ENCODE measurements at regions not wholly inside any gene's neighbourhood (a gene's known extent, or its start where the extent isn't known, plus 50 kb on each side); places are given as distances from the start of the nearest gene placed in this dataset.
"Not testable (repeated sequence)": the region's sequence is repeated elsewhere in the genome, so short reads cannot be mapped to it uniquely, and the experiment has no call there.

DNA sequence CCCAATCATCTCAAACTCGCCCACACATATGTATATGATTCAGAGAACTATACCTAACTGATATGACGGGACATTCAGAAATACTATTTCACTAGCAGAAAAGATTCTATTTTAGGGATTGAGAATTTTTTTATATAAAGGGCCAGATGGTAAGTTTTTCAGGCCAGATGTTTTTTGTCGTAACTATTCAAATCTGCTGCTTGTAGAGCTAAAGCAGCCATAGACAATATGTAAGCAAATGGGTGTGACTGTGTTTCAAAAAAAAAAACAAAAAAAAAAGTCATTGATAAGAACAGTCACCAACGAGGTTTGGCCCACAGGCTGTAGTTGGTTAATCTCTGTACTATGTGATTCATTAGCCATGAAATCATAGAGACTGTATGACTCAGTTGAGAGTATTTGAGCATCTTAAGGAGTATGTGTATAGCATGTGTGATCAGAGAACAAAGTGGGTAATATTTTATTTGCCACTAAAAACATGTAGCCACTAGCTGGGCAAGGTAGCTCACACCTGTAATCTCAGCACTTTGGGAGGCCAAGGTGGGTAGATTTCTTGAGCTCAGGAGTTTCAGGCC is 2724.7 kb downstream of the PCDH9 start:
- Histone ChIP-seq H3K27me3 (replicated peaks; ENCODE audit: control insufficient read depth, insufficient read depth, low read length) (no peaks in the 10 kb centered on the region), H3K4me3 (replicated peaks; ENCODE audit: low read depth, low read length) (no peak overlapping the region), H3K36me3 (ENCODE audit: control insufficient read depth, insufficient read depth, low read length) (no peaks in the 10 kb centered on the region)
- TF ChIP-seq, protein P1, sequence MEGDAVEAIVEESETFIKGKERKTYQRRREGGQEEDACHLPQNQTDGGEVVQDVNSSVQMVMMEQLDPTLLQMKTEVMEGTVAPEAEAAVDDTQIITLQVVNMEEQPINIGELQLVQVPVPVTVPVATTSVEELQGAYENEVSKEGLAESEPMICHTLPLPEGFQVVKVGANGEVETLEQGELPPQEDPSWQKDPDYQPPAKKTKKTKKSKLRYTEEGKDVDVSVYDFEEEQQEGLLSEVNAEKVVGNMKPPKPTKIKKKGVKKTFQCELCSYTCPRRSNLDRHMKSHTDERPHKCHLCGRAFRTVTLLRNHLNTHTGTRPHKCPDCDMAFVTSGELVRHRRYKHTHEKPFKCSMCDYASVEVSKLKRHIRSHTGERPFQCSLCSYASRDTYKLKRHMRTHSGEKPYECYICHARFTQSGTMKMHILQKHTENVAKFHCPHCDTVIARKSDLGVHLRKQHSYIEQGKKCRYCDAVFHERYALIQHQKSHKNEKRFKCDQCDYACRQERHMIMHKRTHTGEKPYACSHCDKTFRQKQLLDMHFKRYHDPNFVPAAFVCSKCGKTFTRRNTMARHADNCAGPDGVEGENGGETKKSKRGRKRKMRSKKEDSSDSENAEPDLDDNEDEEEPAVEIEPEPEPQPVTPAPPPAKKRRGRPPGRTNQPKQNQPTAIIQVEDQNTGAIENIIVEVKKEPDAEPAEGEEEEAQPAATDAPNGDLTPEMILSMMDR (IDR thresholded peaks at IDR 0.05; ENCODE audit: insufficient read depth, low read length, poor library complexity, severe bottlenecking) = no peak
- no peak for DNase-seq (ENCODE audit: extremely low read depth, insufficient read length)

DNA sequence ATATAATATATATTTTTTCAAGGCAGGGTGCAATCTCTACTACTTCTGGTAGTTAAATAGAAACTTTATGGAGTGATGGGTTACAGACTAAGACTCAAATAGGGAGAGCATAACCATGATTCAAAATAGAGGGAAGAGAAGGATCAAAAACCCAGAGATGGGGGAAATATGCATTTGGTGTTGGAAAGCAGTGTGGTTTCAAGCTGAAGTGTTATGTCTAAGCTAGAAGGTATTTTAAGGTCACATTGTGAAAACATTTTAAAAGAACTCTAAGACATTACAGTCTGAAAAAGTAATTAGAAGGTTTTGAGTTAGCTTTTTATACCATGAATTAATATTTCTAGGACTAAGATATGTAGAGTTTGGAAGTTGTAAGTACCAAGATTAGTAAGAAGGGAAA is 2741.4 kb downstream of the PCDH9 start:
- Histone ChIP-seq H3K27me3 (replicated peaks; ENCODE audit: control insufficient read depth, insufficient read depth, low read length) (no peaks in the 10 kb centered on the region), H3K4me3 (replicated peaks; ENCODE audit: low read depth, low read length) (no peak overlapping the region), H3K36me3 (ENCODE audit: control insufficient read depth, insufficient read depth, low read length) (no peaks in the 10 kb centered on the region)
- DNase-seq (ENCODE audit: extremely low read depth, insufficient read length) = no peak
- TF ChIP-seq, protein P1 (IDR thresholded peaks at IDR 0.05; ENCODE audit: insufficient read depth, low read length, poor library complexity, severe bottlenecking) = no peak

DNA sequence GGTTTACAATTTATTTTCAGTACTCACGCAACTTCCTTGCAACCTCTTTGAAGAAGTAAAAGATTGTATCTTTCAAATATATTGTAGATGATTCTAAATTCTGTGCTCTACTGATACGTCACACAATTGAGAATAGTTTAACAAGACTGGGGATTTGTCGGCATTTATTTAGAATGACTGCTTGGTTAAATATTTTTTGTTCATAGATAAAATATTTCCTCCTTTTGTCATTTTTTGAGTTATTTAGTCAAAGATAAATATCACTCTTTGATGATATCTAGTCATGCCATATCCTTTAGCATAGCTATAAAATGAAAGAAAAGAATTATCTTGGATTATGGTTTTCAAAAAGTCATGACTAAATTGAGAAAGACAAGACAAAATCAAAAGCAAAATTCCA is 2747.8 kb downstream of the PCDH9 start:
- Histone ChIP-seq H3K36me3 (ENCODE audit: control insufficient read depth, insufficient read depth, low read length) (no peaks in the 10 kb centered on the region), H3K4me3 (replicated peaks; ENCODE audit: low read depth, low read length) (no peak overlapping the region), H3K27me3 (replicated peaks; ENCODE audit: control insufficient read depth, insufficient read depth, low read length) (no peaks in the 10 kb centered on the region)
- TF ChIP-seq, protein P1 (IDR thresholded peaks at IDR 0.05; ENCODE audit: insufficient read depth, low read length, poor library complexity, severe bottlenecking) = no peak
- DNase-seq (ENCODE audit: extremely low read depth, insufficient read length) = no peak

DNA sequence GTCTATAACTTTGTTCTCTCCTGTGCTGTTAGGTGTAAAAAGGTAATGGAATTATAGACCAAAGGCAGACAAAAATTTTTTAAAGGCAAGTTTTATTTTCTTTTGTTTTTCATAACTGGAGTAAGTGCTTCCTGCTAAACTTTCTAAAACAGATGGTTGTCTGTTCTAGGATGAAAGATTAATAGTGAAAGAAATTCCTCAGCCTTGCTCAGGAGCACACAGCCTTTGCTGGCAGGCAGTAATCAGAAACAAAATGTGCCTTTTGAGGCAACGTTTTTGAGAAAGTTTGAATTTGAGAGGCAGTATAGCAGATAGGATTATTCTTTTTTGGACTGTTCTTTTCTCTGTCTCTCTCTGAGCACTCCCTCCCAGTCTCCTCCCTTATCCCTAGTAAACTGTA is 2749.5 kb downstream of the PCDH9 start:
- TF ChIP-seq, protein P1 (IDR thresholded peaks at IDR 0.05; ENCODE audit: insufficient read depth, low read length, poor library complexity, severe bottlenecking) = no peak
- Histone ChIP-seq H3K27me3 (replicated peaks; ENCODE audit: control insufficient read depth, insufficient read depth, low read length) (no peaks in the 10 kb centered on the region), H3K36me3 (ENCODE audit: control insufficient read depth, insufficient read depth, low read length) (no peaks in the 10 kb centered on the region), H3K4me3 (replicated peaks; ENCODE audit: low read depth, low read length) (no peak overlapping the region)
- no peak for DNase-seq (ENCODE audit: extremely low read depth, insufficient read length)

DNA sequence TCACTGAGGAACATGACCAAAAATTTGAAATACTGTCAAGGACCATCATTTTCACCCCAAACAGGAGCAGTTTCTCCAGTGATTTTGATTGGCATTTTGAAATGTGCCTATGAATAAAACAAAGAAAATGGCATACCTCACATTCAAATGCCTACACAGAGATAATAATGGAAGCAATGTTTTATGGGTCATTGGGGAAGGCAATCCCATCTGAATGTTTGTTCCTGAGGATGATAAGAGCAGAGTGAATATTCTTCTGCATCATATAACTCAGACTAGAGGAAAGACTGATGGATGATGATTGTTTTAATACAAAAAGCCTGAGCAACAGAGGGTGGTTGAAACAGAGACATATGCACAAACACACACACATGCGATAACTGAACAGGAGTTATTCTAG is 2749.9 kb downstream of the PCDH9 start:
- Histone ChIP-seq H3K27me3 (replicated peaks; ENCODE audit: control insufficient read depth, insufficient read depth, low read length) (no peaks in the 10 kb centered on the region), H3K36me3 (ENCODE audit: control insufficient read depth, insufficient read depth, low read length) (no peaks in the 10 kb centered on the region), H3K4me3 (replicated peaks; ENCODE audit: low read depth, low read length) (no peak overlapping the region)
- no peak for DNase-seq (ENCODE audit: extremely low read depth, insufficient read length)
- TF ChIP-seq, protein P1 (IDR thresholded peaks at IDR 0.05; ENCODE audit: insufficient read depth, low read length, poor library complexity, severe bottlenecking) = no peak

DNA sequence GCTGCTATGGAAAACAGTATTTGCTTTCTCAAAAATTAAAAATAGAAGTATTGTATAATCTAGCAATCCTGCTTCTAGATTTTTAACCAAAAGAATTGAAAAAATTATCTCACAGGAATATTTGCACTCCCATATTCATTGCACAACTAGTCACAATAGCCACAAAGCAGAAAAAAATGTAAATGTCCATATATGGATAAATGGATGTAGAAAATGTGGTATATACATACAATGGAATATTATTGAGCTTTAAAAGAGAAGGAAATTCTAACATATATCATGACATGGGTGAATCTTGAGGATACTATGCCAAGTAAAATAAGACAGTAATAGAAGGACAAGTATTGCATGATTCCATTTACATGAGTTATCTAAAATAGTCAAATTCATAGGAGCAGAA is 2753.0 kb downstream of the PCDH9 start:
- TF ChIP-seq, protein P1 (IDR thresholded peaks at IDR 0.05; ENCODE audit: insufficient read depth, low read length, poor library complexity, severe bottlenecking) = no peak
- no peak for DNase-seq (ENCODE audit: extremely low read depth, insufficient read length)
- no peaks in the 10 kb centered on the region for H3K36me3 ChIP-seq (ENCODE audit: control insufficient read depth, insufficient read depth, low read length)
- H3K4me3 ChIP-seq (replicated peaks; ENCODE audit: low read depth, low read length) = no peak overlapping the region
- H3K27me3 ChIP-seq (replicated peaks; ENCODE audit: control insufficient read depth, insufficient read depth, low read length) = no peaks in the 10 kb centered on the region

DNA sequence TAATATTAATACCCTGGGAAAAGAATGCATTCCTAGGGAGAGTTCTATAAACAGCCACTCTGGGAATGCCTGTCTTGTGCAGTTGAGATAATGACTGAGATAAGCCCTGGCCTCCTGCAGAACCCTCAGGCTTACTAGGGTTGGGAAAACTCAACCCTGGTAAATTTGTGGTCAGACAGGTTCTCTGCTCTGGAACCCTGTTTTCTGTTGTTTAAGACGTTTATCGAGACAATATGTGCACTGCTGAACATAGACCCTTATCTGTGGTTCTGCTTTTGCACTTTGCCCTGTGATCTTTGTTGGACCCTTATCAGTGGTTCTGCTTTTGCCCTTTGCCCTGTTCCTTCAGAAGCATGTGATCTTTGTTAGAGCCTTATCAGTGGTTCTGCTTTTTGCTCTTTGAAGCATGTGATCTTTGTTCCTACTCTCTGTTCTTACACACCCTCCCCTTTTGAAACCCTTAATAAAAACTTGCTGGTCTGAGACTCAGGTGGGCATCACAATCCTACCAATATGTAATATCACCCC is 2754.0 kb downstream of the PCDH9 start:
- H3K36me3 ChIP-seq (ENCODE audit: control insufficient read depth, insufficient read depth, low read length); DNase-seq (ENCODE audit: extremely low read depth, insufficient read length); H3K27me3 ChIP-seq (replicated peaks; ENCODE audit: control insufficient read depth, insufficient read depth, low read length); H3K4me3 ChIP-seq (replicated peaks; ENCODE audit: low read depth, low read length): not testable (repeated sequence)
